ENCODE measurements at regions not wholly inside any gene's neighbourhood (a gene's known extent, or its start where the extent isn't known, plus 50 kb on each side); places are given as distances from the start of the nearest gene placed in this dataset.

GRCh38 chr2:133636287-133636686 is 68.0 kb upstream of the NCKAP5 start:
- POLR2A ChIA-PET, result no interaction called here
- no peak for DNase-seq (ENCODE audit: extremely low spot score)
- CTCF ChIA-PET, result no interaction called here
- no peak for TF ChIP-seq SP1 (IDR thresholded peaks at IDR 0.05)

GRCh38 chr2:133640103-133640502 is 71.8 kb upstream of the NCKAP5 start:
- ChIA-PET CTCF (no interaction called here), POLR2A (interaction anchor here (0.7 kb wide), 1 partner anchor 32 kb away, joined by 3 read pairs; no protein-coding TSS in a partner anchor)
- DNase-seq (ENCODE audit: extremely low spot score), result no peak
- TF ChIP-seq ZNF384 (IDR thresholded peaks at IDR 0.05) (no peak), PKNOX1 (IDR thresholded peaks at IDR 0.05) (no peak), HDGF (IDR thresholded peaks at IDR 0.05; ENCODE audit: borderline replicate concordance) (no peak), FOXA1 (IDR thresholded peaks at IDR 0.05) (no peak), ELF4 (IDR thresholded peaks at IDR 0.05) (no peak), TARDBP (IDR thresholded peaks at IDR 0.05) (no peak), CTBP1 (IDR thresholded peaks at IDR 0.05; ENCODE audit: borderline replicate concordance) (no peak), FOXM1 (IDR thresholded peaks at IDR 0.05; ENCODE audit: borderline replicate concordance) (no peak), LEF1 (IDR thresholded peaks at IDR 0.05; ENCODE audit: borderline replicate concordance) (no peak), BHLHE40 (IDR thresholded peaks at IDR 0.05; ENCODE audit: borderline replicate concordance) (no peak), SP1 (IDR thresholded peaks at IDR 0.05) (no peak), NFRKB (IDR thresholded peaks at IDR 0.05) (no peak), ARNT (IDR thresholded peaks at IDR 0.05) (no peak), FOXK2 (IDR thresholded peaks at IDR 0.05) (no peak), L3MBTL2 (conservative IDR thresholded peaks at IDR 0.05) (no peak), SUZ12 (IDR thresholded peaks at IDR 0.05) (no peak)

- CTCF ChIA-PET, result interaction anchor here (0.6 kb wide), 1 partner anchor 114 kb away, joined by 4 read pairs; no protein-coding TSS in a partner anchor
- POLR2A ChIA-PET, result no interaction called here
- DNase-seq (ENCODE audit: extremely low spot score), result no peak
- TF ChIP-seq FOXA1 (IDR thresholded peaks at IDR 0.05), result no peak
- no peak for TF ChIP-seq LEF1 (IDR thresholded peaks at IDR 0.05; ENCODE audit: borderline replicate concordance)
- TF ChIP-seq FOXM1 (IDR thresholded peaks at IDR 0.05; ENCODE audit: borderline replicate concordance), result no peak
- no peak for TF ChIP-seq BHLHE40 (IDR thresholded peaks at IDR 0.05; ENCODE audit: borderline replicate concordance)
- no peak for TF ChIP-seq ELF4 (IDR thresholded peaks at IDR 0.05)
Measured at GRCh38 chr2:133641497-133641896, 73.2 kb upstream of the NCKAP5 start.

- no peak for DNase-seq (ENCODE audit: extremely low spot score)
- POLR2A ChIA-PET, result no interaction called here
- CTCF ChIA-PET, result interaction anchor here (0.6 kb wide), 1 partner anchor 173 kb away, joined by 11 read pairs; no protein-coding TSS in a partner anchor
- TF ChIP-seq FOXM1 (IDR thresholded peaks at IDR 0.05; ENCODE audit: borderline replicate concordance) (no peak), L3MBTL2 (conservative IDR thresholded peaks at IDR 0.05) (no peak), LEF1 (IDR thresholded peaks at IDR 0.05; ENCODE audit: borderline replicate concordance) (no peak), FOXK2 (IDR thresholded peaks at IDR 0.05) (no peak), CTBP1 (IDR thresholded peaks at IDR 0.05; ENCODE audit: borderline replicate concordance) (no peak), ELF4 (IDR thresholded peaks at IDR 0.05) (no peak), ARNT (IDR thresholded peaks at IDR 0.05) (no peak), PKNOX1 (IDR thresholded peaks at IDR 0.05) (no peak), TARDBP (IDR thresholded peaks at IDR 0.05) (no peak), ZNF384 (IDR thresholded peaks at IDR 0.05) (no peak), FOXA1 (IDR thresholded peaks at IDR 0.05) (no peak), HDGF (IDR thresholded peaks at IDR 0.05; ENCODE audit: borderline replicate concordance) (no peak), BHLHE40 (IDR thresholded peaks at IDR 0.05; ENCODE audit: borderline replicate concordance) (no peak), SP1 (IDR thresholded peaks at IDR 0.05) (no peak), SUZ12 (IDR thresholded peaks at IDR 0.05) (no peak), NFRKB (IDR thresholded peaks at IDR 0.05) (no peak)
Measured at GRCh38 chr2:133641942-133642725, 73.9 kb upstream of the NCKAP5 start.

- POLR2A ChIA-PET, result no interaction called here
- no peak for DNase-seq (ENCODE audit: extremely low spot score)
- TF ChIP-seq FOXK2 (IDR thresholded peaks at IDR 0.05), result no peak
- no peak for TF ChIP-seq FOXA1 (IDR thresholded peaks at IDR 0.05)
- TF ChIP-seq FOXM1 (IDR thresholded peaks at IDR 0.05; ENCODE audit: borderline replicate concordance), result no peak
- TF ChIP-seq SUZ12 (IDR thresholded peaks at IDR 0.05), result no peak
- TF ChIP-seq BHLHE40 (IDR thresholded peaks at IDR 0.05; ENCODE audit: borderline replicate concordance), result no peak
- TF ChIP-seq ELF4 (IDR thresholded peaks at IDR 0.05), result no peak
- TF ChIP-seq ARNT (IDR thresholded peaks at IDR 0.05), result no peak
- TF ChIP-seq PKNOX1 (IDR thresholded peaks at IDR 0.05), result no peak
- TF ChIP-seq CTBP1 (IDR thresholded peaks at IDR 0.05; ENCODE audit: borderline replicate concordance), result no peak
- TF ChIP-seq HDGF (IDR thresholded peaks at IDR 0.05; ENCODE audit: borderline replicate concordance), result no peak
- TF ChIP-seq L3MBTL2 (conservative IDR thresholded peaks at IDR 0.05), result no peak
- CTCF ChIA-PET, result interaction anchor here (0.6 kb wide), 1 partner anchor 172 kb away, joined by 11 read pairs; no protein-coding TSS in a partner anchor
Measured at GRCh38 chr2:133642791-133643191, 74.5 kb upstream of the NCKAP5 start.

GRCh38 chr2:133643863-133644262 is 75.6 kb upstream of the NCKAP5 start:
- DNase-seq (ENCODE audit: extremely low spot score), result no peak
- no peak for TF ChIP-seq TARDBP (IDR thresholded peaks at IDR 0.05)
- no peak for TF ChIP-seq ZNF384 (IDR thresholded peaks at IDR 0.05)
- TF ChIP-seq FOXK2 (IDR thresholded peaks at IDR 0.05), result no peak
- TF ChIP-seq NFRKB (IDR thresholded peaks at IDR 0.05), result no peak
- no peak for TF ChIP-seq SUZ12 (IDR thresholded peaks at IDR 0.05)
- no peak for TF ChIP-seq SP1 (IDR thresholded peaks at IDR 0.05)
- TF ChIP-seq HDGF (IDR thresholded peaks at IDR 0.05; ENCODE audit: borderline replicate concordance), result no peak
- no peak for TF ChIP-seq LEF1 (IDR thresholded peaks at IDR 0.05; ENCODE audit: borderline replicate concordance)
- ChIA-PET CTCF (interaction anchor here (0.6 to 0.7 kb wide), 2 partner anchors 25 to 394 kb away, joined by 3 read pairs; no protein-coding TSS in a partner anchor), POLR2A (no interaction called here)
